HG03432 (cell line): ENCODE measurements at regions not wholly inside any gene's neighbourhood (a gene's known extent, or its start where the extent isn't known, plus 50 kb on each side); places are given as distances from the start of the nearest gene placed in this dataset.
"Not testable (repeated sequence)": the region's sequence is repeated elsewhere in the genome, so short reads cannot be mapped to it uniquely, and the experiment has no call there.

Source experiments
- ATAC-seq: cut with Tn5 transposase; IDR thresholded peaks from one replicate; pipeline ENCODE4 v1.9.1; 2021; ENCODE audit warnings: mild to moderate bottlenecking, moderate library complexity; ENCODE audit not compliant: unreplicated experiment

- no peak for ATAC-seq
These were observed 131.9 kb downstream of the NPR3 start for GRCh38 chr5:32842813-32843530.

- no peak for ATAC-seq
These were observed 132.4 kb downstream of the NPR3 start for GRCh38 chr5:32843531-32843895.

- ATAC-seq = no peak
These were observed 134.1 kb downstream of the NPR3 start for GRCh38 chr5:32845171-32845570.

- ATAC-seq = no peak
These were observed 137.0 kb downstream of the NPR3 start for GRCh38 chr5:32848120-32848519.

GRCh38 chr5:32848681-32849080, 137.6 kb downstream of the NPR3 start:
- ATAC-seq = no peak

- no peak for ATAC-seq
These were observed 139.8 kb downstream of the NPR3 start for GRCh38 chr5:32850817-32851496.

- no peak for ATAC-seq
These were observed 140.5 kb downstream of the NPR3 start for GRCh38 chr5:32851559-32852173.

- no peak for ATAC-seq
These were observed 141.4 kb downstream of the NPR3 start for GRCh38 chr5:32852535-32852934.

GRCh38 chr5:32852976-32853375, 141.9 kb downstream of the NPR3 start:
- no peak for ATAC-seq

- no peak for ATAC-seq
These were observed 143.4 kb downstream of the NPR3 start for GRCh38 chr5:32854473-32854872.

- no peak for ATAC-seq
These were observed 148.1 kb downstream of the NPR3 start for GRCh38 chr5:32859211-32859641.

- ATAC-seq = no peak
These were observed 154.4 kb downstream of the NPR3 start for GRCh38 chr5:32865475-32865874.

- ATAC-seq = no peak
These were observed 155.0 kb downstream of the NPR3 start for GRCh38 chr5:32866138-32866537.

GRCh38 chr5:32869216-32869615, 158.1 kb downstream of the NPR3 start:
- no peak for ATAC-seq

- no peak for ATAC-seq
These were observed 165.7 kb downstream of the NPR3 start for GRCh38 chr5:32876791-32877190.

GRCh38 chr5:32879364-32879763, 168.2 kb downstream of the NPR3 start:
- ATAC-seq = not testable (repeated sequence)

GRCh38 chr5:32880796-32881195, 169.7 kb downstream of the NPR3 start:
- no peak for ATAC-seq

- ATAC-seq = no peak
These were observed 176.3 kb downstream of the NPR3 start for GRCh38 chr5:32887390-32887789.

- ATAC-seq = no peak
These were observed 178.0 kb downstream of the NPR3 start for GRCh38 chr5:32889078-32889477.

- ATAC-seq = no peak
These were observed 192.5 kb downstream of the NPR3 start for GRCh38 chr5:32903613-32904012.

- ATAC-seq = no peak
These were observed 197.5 kb downstream of the NPR3 start for GRCh38 chr5:32908641-32909040.

- ATAC-seq = no peak
These were observed 198.1 kb downstream of the NPR3 start for GRCh38 chr5:32909207-32909606.
